ENCODE measurements at regions not wholly inside any gene's neighbourhood (a gene's known extent, or its start where the extent isn't known, plus 50 kb on each side); places are given as distances from the start of the nearest gene placed in this dataset.
"Not testable (repeated sequence)": the region's sequence is repeated elsewhere in the genome, so short reads cannot be mapped to it uniquely, and the experiment has no call there.

- no peak for DNase-seq
Measured at GRCh38 chr3:182000447-182000846, 288.7 kb downstream of the SOX2 start.

GRCh38 chr3:182005219-182005618 is 293.5 kb downstream of the SOX2 start:
- no peak for DNase-seq

GRCh38 chr3:182005701-182006100 is 294.0 kb downstream of the SOX2 start:
- no peak for DNase-seq

- DNase-seq = no peak
Measured at GRCh38 chr3:182006431-182006830, 294.7 kb downstream of the SOX2 start.

GRCh38 chr3:182007441-182007840 is 295.7 kb downstream of the SOX2 start:
- DNase-seq = no peak

GRCh38 chr3:182018361-182018760 is 306.6 kb downstream of the SOX2 start:
- DNase-seq = no peak

GRCh38 chr3:182019926-182020325 is 308.2 kb downstream of the SOX2 start:
- DNase-seq = no peak

- no peak for DNase-seq
Measured at GRCh38 chr3:182023843-182024242, 312.1 kb downstream of the SOX2 start.

GRCh38 chr3:182027366-182027765 is 315.6 kb downstream of the SOX2 start:
- DNase-seq = no peak

- DNase-seq = no peak
Measured at GRCh38 chr3:182028081-182028480, 316.4 kb downstream of the SOX2 start.

- not testable (repeated sequence) for DNase-seq
Measured at GRCh38 chr3:182034231-182034630, 322.5 kb downstream of the SOX2 start.

GRCh38 chr3:182035324-182035723 is 323.6 kb downstream of the SOX2 start:
- DNase-seq = no peak

- no peak for DNase-seq
Measured at GRCh38 chr3:182036382-182036781, 324.7 kb downstream of the SOX2 start.

- DNase-seq = no peak
Measured at GRCh38 chr3:182041668-182042291, 330.1 kb downstream of the SOX2 start.

- DNase-seq = no peak
Measured at GRCh38 chr3:182045736-182046135, 334.0 kb downstream of the SOX2 start.

GRCh38 chr3:182046166-182046764 is 334.5 kb downstream of the SOX2 start:
- DNase-seq = no peak

- DNase-seq = no peak
Measured at GRCh38 chr3:182050932-182051331, 339.2 kb downstream of the SOX2 start.

GRCh38 chr3:182052332-182052731 is 340.6 kb downstream of the SOX2 start:
- no peak for DNase-seq

- no peak for DNase-seq
Measured at GRCh38 chr3:182052757-182053156, 341.0 kb downstream of the SOX2 start.

GRCh38 chr3:182058488-182058887 is 346.8 kb downstream of the SOX2 start:
- no peak for DNase-seq

- DNase-seq = no peak
Measured at GRCh38 chr3:182063742-182064141, 352.0 kb downstream of the SOX2 start.

- DNase-seq = no peak
Measured at GRCh38 chr3:182067423-182067822, 355.7 kb downstream of the SOX2 start.

- no peak for DNase-seq
Measured at GRCh38 chr3:182078316-182078715, 366.6 kb downstream of the SOX2 start.

- DNase-seq = no peak
Measured at GRCh38 chr3:182078929-182079328, 367.2 kb downstream of the SOX2 start.

- no peak for DNase-seq
Measured at GRCh38 chr3:182081096-182081495, 369.4 kb downstream of the SOX2 start.
